Fibroblast of lung (primary cell): ENCODE measurements at regions not wholly inside any gene's neighbourhood (a gene's known extent, or its start where the extent isn't known, plus 50 kb on each side); places are given as distances from the start of the nearest gene placed in this dataset.

Experiments used
- CTCF ChIP-seq, 2 donors: IDR thresholded peaks in 1 of 2; conservative IDR thresholded peaks in 1 of 2; 1 replicate in 1 of 2; 2 replicates in 1 of 2; pipeline ENCODE4 v1.5.1; 2011 to 2012; ENCODE audit warnings: low read length in 2 of 2, control low read depth in 1 of 2, inconsistent platforms in 1 of 2, low read depth in 1 of 2, mild to moderate bottlenecking in 1 of 2
- EZH2 ChIP-seq: IDR thresholded peaks from 2 replicates; pipeline ENCODE4 v1.5.1; 2012; ENCODE audit warnings: low read length, control low read depth, mild to moderate bottlenecking; ENCODE audit errors: missing control alignments

- TF ChIP-seq CTCF (conservative IDR thresholded peaks at IDR 0.05 in 1 of 2, IDR thresholded peaks at IDR 0.05 in 1 of 2; ENCODE audit: low read depth in 1 of 2, low read length in 2 of 2) (no peak), EZH2 (no peak)
Observed at GRCh38 chr5:58107704-58108103, 352.2 kb downstream of the PLK2 start.
